NCI-H2081 treated with DMSO at 0.1 percent for 48 hours (cell line): ENCODE measurements at regions not wholly inside any gene's neighbourhood (a gene's known extent, or its start where the extent isn't known, plus 50 kb on each side); places are given as distances from the start of the nearest gene placed in this dataset.

Experiments used
- DNase-seq: peaks from one replicate; lab custom pipeline; 2025; lab: John Stamatoyannopoulos, UW

DNA sequence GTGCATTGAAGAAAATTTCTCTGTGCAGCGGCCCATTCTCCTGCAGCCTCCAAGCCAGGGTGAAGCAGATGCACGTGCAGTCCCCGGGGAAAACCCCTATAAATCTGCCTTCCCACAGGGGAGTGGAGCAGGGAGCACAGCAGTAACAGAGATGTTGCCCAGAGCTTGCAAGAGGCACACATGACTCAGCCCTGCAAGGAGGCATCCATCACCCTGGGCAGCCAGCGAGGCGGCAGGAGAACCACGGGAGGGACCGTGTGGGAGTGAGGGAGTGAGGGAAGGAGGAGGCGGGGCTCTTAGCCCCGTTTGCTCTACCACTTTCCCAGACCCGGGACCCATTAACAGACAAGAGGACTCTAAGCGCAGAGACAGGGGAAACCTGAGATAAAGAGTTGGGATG, 96.2 kb upstream of the ARAP3 start:
- no peak for DNase-seq

DNA sequence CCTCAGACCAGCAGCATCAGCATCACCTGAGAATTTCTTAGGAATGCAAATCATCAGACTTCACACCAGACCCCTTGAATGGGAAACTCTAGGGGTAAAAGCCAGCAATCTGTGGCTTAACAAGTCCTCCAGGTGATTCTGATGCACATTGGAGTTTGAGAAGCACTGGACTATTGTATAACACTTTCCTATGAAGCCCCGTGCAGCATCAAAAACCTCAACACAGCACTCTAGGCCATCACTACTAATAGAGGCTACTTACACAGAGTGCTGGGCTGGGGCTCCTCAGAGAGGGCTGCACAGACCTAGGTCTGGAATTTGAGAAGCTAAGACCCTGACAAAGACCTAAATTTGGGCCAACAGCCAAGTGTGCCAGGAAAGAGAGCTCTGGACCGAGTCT, 95.7 kb upstream of the ARAP3 start:
- DNase-seq, result no peak

DNA sequence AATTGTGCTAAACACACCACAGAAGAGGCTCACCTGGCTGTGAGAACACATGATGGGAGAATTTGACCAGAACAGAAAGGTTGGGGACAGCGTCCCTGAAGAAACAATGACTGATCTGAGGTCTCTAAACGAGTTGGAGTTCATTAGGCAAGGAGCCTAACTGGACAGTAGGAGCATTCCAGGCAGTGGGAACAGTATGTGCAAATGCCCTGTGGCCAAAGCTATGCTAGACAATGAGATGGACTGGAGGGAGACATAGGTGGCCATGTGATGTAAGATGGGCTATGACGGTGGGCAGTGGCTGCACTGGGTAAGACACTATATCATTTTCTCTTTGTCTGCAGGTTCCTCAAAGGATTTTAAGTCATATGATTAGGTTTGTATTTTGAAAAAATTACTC, 95.1 kb upstream of the ARAP3 start:
- DNase-seq, result no peak

DNA sequence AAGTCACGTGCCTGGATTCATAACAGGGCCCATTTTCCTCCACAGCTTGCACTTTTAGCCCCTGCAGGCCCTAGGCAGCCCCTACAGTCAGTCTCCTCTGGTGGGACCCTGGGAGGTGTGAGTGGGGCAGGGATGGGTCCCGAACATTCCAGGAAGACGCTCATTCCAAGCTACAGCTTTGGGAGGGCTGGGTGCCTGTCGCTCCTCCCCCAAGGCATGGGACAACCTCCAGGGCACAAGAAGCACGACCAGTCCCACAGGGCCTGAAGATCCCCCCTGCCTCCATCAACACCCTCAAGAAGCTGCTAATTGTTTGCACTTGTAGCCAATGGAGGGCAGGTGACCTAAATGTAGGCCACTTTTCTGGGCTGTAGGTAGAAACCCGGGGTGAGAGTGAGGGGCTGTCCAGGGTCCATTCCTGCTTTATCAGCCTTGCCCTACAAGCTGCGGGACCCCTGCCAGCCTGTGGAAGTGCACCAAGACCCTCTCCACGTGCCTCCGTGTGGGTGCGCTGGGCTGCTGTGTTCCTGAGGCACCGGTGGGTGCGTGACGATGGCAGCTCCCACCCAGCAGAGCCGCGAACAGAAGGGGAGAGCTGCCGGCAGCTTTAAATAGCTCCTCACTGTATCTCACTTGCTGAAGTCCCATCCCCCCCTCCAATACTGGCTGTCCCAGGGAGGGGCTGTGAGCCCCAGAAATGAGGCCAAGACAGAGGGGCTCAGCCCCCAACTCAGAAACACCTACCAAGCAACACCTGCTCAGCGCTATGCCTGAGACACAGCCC, 91.9 kb upstream of the ARAP3 start:
- DNase-seq, result no peak

DNA sequence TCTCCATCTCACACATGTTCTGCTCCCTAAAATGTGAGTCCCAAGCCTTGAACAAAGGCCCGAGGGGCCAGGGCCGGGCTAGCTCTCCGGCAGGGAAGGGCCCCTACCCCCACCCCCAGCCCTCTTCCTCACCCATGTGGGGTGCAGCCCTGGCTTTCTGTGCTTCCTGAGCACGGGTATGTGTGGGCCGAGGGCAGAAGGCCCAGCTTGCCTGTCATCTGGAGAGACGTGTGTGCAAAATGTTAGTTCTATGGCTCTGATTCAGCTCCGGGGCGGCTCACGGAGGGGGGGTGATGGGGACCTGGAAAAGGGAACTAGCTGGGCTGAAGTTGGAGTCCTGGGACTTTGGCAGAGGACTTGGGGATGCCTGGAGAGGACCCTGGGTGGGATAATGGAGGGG, 90.3 kb upstream of the ARAP3 start:
- no peak for DNase-seq

DNA sequence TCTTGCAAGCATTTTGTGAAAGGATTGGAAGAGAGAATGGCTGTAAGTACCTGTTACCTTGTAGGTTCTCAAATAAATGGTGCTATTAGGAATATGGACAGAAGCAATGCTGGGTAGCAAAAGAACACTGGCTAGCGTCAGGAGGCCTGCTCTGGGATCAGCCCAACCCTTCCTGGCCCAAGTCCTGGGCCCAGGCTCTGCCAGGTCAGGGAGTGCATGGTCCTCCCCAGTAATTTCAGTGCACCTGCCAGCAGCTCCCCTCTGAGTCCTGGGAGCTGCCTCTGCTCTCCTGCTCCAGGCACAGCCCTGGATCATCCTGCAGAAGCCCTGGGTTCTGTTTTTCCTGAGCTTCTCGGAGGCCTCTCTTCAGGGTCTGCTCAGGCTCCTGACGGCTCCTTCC, 89.5 kb upstream of the ARAP3 start:
- no peak for DNase-seq

DNA sequence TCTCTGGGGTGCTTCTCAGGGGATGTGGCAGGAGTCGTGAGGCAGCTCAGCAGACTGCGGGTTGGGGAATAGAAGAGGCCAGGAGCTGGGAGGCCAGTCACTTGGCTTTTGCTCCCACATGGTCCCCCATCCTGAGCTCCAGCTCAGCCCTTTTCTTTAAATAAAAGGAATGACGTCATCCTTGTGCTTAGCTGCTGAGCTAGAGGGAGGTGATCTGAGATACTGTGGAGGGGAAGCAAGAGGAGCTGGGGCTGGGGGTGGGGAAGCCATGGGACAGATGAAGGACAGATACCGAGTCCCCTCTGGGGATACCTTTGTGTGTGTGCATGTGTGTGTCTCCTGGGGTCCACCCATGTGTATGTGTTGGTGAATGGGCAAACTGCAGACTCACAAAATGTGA, 89.0 kb upstream of the ARAP3 start:
- DNase-seq, result no peak

DNA sequence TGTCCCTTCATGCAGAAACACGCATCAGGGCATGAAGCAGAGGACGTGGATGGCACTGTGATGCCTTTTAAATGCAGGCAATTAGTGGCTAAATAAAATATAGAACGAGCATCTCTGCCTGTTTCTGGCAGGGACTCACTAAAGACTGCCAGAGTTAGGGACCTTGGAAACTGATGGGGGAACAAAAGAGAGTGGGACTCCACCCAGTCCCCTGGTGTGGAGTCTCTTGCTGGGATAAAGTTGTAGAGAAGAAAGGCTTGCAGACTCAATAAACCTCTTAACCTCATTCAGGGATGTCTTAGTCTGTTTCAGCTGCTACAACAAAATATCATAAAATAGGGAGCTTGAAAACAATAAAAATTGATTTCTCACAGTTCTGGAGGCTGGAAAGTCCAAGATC, 87.6 kb upstream of the ARAP3 start:
- no peak for DNase-seq

DNA sequence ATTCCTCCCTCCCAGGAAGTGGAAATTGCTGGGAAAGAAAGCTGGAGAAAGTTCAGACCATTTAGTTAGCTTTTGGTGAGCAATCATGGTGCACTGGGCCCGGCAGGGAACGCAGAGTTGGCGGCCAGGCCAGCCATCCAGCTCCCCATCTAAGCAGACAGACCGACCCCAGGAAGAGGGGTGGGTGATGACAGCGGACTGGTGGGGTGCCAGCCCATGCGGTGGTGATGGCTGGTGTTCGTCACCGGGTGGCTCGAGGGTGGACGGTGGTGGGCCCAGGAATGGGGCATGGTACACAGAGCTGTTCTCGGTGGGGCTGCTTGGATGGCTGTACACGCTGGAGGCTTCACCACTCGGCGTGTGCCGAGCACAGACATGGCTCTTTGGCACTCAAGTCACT, 85.6 kb upstream of the ARAP3 start:
- DNase-seq, result no peak

DNA sequence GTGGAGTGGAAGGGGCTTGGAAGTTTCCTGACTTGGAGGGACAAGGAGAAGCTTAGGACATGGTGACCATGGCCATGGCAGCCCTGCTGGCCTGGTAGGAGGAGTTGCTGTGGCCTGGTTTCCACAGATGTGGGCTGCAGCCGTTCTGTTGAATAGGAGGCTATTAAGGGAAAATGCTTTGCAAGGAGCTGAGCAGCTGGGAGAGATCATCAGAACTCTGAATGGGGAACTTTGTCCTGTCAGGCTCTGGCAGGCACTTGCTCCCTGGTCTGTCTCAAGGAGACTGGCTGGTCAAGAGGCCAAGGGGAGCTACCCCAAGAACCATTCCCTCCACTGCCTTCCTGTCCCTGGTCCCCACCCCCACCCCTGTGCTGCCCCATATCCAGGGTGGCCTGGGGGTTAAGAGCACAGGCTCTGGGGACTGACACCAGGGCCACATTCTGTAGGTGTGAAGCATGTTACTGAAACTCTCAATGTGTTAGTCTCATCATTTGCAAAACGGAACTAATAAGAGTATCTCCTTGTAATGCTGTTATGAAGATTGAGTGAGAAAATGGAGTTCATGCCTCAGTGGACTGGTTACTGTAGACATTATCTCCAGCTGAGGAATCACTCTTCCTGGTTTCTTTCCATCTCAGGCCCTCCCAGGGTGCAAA, 84.0 kb upstream of the ARAP3 start:
- DNase-seq, result no peak

DNA sequence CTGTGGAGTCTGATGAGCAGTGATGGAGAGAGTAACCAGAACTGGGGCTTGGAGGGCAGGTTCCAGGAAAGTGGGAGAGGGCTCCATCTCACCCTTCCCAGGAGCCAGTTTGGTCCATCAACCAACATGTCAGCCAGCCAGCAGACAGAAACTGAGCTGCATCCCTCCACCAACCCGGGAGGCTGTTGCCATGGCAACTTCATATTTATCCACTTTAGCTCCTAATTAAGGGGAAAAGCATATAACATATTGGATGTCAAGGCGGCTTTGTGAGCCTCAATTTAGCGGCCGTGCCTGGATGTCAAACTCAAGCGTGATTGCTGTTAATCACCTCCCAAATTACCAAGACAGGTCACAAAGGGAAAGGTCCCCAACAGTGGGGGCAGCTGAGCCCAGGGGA, 81.5 kb upstream of the ARAP3 start:
- DNase-seq, result no peak

DNA sequence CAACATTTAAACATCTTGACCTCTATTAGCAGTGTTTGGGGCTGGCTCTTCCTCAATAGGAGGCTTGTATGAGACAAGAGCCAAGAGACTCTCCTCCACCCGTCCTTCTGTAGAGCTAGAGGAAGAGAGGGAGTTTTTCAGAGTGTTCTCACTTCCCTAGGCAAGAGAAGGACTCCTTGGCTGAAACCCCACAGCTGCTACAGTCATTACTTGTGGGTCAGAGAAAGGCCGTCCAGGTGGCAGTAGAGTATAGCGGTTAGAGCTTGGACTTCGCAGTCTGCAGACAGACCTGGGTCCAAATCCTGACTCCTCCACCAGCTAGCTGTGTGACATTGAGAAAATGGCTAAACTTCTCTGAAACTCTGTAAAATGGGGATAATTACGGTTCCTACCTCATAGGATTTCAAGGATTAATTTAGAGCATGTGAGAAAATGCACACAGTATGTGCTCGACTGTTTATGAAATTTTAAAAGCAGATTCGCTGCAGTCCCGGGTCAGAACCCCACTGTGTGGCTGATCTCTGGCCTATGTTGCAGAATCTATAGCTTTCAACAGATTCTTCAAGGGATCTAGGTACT, 80.8 kb upstream of the ARAP3 start:
- no peak for DNase-seq

DNA sequence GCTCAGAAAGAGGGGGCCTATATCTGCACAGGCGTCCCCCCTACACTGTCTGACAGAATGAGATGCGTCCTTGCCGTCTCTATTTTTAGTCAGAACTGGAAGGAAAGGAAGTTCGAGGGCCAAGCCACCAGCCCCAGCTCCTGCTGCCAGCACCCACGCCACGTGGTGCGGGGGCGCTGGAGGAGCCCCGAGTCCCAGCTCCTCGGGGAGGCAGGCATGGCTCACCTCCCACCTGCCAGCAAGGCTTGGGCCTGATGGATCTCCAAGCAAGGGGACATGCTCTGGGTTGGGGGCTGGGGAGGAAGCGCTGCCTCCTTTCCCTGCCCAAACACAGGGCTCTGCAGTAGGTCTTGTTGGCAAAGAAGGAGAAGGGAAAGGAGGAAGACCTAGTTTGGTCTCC, 80.3 kb upstream of the ARAP3 start:
- no peak for DNase-seq

DNA sequence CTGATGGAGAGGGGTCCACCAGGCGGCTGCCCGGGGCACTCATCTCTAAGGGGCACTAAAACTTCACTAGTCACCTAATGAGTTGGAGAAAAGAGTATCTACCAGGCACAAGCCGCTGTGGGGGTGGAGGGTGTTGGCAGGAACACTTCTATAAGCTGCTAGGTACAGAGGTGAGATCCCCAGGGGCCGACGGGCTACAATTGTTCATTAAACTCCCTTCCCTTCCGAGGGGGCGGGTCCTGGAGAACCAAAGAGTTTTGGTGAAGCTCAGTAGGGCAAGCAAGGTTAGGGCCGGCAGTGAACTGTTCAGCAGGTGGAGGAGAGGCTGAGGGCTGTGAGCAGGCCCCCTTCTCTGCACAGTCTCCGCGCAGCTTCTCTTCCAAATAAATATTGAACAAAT, 78.7 kb upstream of the ARAP3 start:
- no peak for DNase-seq

DNA sequence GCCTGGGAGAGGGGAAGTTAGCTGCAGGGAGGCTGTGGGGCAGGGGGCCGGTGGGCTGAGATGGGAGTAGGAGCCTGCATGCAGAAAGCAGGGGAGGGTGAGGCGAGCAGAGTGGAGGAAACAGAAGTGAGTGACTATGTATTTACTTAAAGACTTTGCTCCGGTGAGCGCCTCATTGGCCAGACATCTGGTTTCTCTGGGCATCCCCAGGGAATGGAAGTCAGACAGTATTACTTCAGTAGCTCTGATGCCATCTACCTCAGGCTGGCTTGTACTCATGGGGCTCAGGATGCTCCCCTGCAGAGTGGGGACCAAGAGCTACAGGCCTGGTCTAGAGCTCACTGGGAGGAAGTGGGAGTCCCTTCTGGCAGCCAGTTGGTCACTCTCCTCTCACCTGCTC, 78.2 kb upstream of the ARAP3 start:
- DNase-seq, result no peak

DNA sequence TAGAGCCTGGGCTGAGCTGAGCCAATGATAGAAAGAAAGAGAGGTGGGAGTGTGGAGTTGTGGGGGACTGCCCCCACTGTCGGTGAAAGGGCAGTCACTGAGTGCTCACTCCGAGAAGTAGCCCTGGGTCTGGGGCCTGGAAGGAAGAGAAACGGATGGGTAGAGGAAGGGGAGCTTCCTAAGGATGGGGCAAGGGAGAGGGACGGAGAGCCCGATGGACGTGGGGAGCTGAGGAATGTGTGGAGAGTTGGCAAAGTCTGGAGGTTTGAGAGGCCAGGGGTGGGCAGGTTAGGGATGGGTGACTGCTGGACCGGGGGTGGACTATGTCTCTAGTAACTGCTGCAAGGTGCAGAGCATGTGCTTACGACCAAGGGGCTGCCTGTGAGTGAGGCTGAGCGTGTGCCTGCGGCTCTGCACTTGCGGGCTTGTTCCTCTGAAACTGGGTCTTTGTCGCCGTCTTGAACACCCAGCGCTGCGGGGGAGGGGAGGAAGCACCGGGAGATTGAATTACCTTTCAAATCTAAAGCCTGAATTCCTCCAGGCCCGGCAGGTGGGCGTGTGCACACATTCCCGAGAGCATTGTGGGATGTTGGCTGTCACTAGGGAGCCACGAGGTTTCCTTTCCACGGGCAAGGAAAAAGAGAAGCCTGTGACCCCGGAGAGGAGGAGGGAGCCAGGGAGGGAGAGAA, 76.4 kb upstream of the ARAP3 start:
- no peak for DNase-seq

DNA sequence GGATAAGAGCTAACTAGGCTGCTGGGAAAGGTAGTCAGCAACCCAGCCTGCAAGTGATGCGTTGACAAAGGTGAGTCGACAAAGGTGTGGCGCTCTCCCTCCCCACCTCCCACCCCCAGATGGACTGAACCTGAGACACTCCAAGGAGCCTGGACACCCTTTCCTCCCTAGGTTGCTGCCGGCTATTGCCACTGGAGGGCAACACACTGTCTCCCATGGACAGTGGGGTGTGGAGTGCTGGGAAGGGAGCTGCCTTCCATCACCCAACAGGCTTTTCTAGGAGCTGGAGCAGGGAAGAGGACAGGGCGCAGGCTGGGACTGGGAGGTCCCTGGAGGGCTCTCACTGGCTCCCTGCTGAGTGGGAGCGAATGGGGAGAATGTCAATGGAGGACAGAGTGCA, 75.4 kb upstream of the ARAP3 start:
- no peak for DNase-seq

DNA sequence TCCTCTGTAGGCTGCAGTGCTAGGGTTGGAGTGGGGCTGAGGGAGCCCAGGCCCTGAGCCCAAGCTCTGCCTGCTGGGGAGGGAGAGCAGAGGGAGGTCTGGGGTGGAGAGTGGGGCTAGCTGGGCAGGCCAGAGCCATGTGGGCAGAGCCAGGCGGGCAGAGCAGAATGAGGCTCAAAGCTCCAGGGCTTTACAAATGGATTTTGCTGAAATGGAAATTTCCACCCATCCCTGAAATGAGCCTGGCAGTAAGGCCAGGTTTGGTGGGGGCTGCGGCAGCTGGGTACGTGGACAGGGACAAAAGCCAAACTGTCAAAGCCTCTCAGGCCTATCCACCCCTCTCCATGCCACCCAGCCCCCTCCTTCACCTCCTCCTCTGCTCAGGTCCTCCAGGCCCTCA, 74.2 kb upstream of the ARAP3 start:
- DNase-seq, result no peak

DNA sequence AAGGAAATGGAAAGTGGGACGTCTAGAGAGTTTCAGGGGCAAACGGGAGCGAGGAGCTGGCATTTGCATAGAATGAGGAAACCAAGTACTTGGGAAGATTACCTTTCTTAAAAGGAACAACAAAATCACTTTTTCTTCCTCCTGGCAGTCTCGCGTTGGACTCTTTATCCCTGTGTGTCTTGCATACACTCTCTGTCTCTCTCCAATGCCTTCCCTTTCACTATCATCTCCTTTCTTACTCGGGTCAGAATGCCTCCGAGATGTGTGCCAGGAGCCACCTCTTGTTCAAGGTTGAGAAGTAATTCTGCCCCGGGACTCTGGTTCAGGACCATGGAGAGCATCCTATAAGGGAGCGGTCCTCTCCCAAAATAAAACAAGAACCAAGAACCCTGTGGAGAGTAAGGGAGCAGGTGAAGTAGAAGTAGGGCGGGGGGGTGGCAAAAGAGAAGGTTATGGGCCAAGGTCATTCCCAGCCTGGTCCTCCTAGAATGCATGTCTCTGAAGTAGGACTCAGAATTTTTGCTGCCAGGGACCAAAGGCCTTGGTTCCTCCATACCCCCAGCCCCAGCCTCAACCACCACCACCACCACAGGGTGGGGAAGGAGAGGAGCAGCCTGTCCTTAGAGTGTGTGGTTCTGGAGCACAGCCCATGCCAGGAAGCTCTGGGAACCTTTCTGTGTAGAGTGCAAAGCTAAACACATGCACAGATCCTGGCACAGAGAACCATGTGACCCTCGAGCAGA, 72.1 kb upstream of the ARAP3 start:
- no peak for DNase-seq

DNA sequence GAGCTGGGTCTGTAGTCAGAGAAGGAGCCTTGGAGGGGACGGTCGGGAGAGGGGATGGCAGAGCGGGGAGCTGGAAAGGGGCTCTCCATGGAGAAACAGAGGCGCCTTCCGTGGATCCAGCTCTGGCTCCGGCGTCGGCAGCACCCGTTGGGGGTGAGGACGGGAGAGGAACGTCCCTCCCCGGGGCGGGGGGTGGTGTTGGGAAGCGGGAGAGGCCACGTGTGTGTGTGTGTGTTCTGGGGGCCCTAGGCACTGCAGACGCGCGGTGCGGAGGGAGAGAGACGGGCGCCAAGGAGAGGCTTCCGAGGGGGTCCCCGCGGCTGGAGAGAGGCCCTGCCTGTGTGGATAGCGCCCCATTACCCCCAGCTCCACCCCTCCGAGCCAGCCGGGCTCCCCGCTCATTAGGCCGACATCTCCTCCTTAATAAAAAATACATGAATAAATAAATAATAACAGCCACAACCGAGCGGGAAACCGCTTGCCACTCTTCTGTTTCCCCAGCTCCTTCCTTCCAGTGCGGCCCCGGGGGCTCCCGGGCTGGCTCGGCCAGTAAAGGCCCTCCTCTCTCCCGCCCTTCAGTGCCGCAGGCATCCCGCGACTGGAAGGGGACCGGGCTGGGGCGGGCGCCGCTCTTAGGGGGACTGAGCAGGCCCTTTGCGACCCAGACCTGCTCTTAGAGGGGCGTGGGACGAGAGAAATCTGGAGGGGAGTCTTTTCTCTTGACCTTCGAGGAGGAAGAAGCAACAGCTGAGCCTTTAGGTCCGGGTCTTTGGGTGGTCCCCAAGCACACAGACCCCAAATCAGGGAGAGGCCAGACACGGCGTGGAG, 71.3 kb upstream of the ARAP3 start:
- no peak for DNase-seq
